T-helper 1 cell treated with Interleukin-12 subunit alpha and Interleukin-12 subunit beta and Interleukin-4 antibody, amounts not matched to agents 30 μg/mL and 1 μg/mL, for 36 hours (primary cell): ENCODE measurements at regions not wholly inside any gene's neighbourhood (a gene's known extent, or its start where the extent isn't known, plus 50 kb on each side); places are given as distances from the start of the nearest gene placed in this dataset.

Experiments
- H3K27ac Mint-ChIP-seq: one replicate; pipeline ENCODE4 v1.8.0; 2021; ENCODE audit warnings: mild to moderate bottlenecking, mixed read lengths
- H3K27me3 Mint-ChIP-seq: one replicate; pipeline ENCODE4 v1.8.0; 2021; ENCODE audit warnings: low read depth, mixed read lengths
- H3K36me3 Mint-ChIP-seq: one replicate; pipeline ENCODE4 v1.8.0; 2021; ENCODE audit warnings: low read depth, mixed read lengths
- H3K4me1 Mint-ChIP-seq: one replicate; pipeline ENCODE4 v1.8.0; 2021; ENCODE audit warnings: low read depth, mixed read lengths
- H3K4me3 Mint-ChIP-seq: one replicate; pipeline ENCODE4 v1.8.0; 2021; ENCODE audit warnings: mild to moderate bottlenecking, moderate library complexity, mixed read lengths
- H3K9me3 Mint-ChIP-seq: one replicate; pipeline ENCODE4 v1.8.0; 2021; ENCODE audit warnings: mixed read lengths

GRCh38 chr6:149127212-149127611, 190.3 kb upstream of the TAB2 start:
- H3K36me3 Mint-ChIP-seq = peaks cover 50% of the 10 kb centered on the region
- H3K27me3 Mint-ChIP-seq = no peaks in the 10 kb centered on the region
- H3K4me3 Mint-ChIP-seq = peak overlapping the region; percentile 5
- peak overlapping the region; percentile 94 for H3K27ac Mint-ChIP-seq
- H3K9me3 Mint-ChIP-seq = peaks cover 36% of the 10 kb centered on the region
- peaks cover 81% of the 10 kb centered on the region for H3K4me1 Mint-ChIP-seq

DNA sequence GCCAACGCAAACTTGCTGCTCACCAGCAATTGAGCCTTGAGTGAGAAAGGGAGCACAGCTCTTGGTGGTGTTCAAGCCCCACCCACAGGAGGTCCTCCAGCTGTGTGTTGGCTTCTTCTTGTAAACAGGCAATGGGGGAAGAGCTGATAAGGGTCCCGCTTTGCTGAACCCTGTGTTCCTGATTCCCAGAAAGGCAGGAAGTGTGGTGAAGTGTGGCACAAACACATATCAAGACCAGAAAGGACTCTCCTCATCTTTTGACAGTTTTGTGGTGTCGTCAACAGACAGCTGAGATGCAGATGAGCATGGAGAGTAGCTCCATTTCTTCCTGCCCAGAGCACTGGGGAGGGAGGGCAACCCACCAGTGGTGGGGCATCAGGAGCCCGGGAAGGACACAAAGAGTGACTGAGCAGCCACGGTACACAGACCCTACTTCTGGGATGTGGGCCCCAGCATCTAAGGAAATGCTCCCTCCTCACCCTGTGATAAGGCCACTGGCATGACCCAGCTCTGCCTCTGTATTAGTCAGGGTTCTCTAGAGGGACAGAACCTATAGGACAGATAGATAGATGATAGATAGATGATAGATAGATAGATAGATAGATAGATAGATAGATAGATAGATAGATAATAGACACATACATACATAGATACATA, 188.9 kb upstream of the TAB2 start:
- peaks cover 82% of the 10 kb centered on the region for H3K4me1 Mint-ChIP-seq
- H3K9me3 Mint-ChIP-seq = peaks cover 30% of the 10 kb centered on the region

DNA sequence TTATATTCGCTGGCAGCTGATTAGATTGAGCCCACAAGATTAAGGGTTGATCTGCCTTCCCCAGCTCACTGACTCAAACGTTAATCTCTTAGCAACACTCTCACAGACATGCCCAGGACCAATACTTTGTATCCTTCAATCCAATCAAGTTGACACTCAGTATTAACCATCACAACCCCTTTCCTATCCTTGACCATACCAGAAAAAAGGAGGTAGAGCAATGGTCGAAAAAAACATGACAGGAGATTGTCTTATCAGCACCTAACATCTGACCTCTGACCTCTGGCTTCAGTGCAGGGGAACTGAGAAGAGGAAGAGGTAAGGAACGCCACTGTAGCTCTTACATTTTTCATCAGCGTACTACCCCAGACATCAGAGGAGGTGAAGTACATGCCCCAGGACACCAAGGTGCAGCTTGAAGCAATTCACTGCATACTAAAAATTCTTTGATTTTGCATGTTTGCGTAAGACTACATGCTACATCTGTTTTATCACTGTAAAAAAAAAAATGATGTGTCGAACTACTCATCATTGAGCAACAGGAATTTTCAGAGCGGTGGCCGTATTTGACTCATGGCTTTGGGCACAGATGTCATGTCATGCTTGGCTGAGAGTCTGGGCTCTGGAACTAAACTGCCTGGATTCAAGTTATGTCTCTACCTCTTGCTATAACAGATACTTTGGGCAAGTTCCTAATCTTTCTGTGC, 188.0 kb upstream of the TAB2 start:
- H3K4me1 Mint-ChIP-seq = peaks cover 75% of the 10 kb centered on the region
- H3K4me3 Mint-ChIP-seq = no peak overlapping the region
- H3K36me3 Mint-ChIP-seq = peaks cover 43% of the 10 kb centered on the region
- no peaks in the 10 kb centered on the region for H3K27me3 Mint-ChIP-seq
- peaks cover 23% of the 10 kb centered on the region for H3K9me3 Mint-ChIP-seq
- H3K27ac Mint-ChIP-seq = peak overlapping the region; percentile 94

More for the DNA sequence above, 188.9 kb upstream of the TAB2 start:
- Mint-ChIP-seq H3K4me3 (peak overlapping the region; percentile 63), H3K27me3 (no peaks in the 10 kb centered on the region), H3K36me3 (peaks cover 52% of the 10 kb centered on the region), H3K27ac (peak overlapping the region; percentile 94)

DNA sequence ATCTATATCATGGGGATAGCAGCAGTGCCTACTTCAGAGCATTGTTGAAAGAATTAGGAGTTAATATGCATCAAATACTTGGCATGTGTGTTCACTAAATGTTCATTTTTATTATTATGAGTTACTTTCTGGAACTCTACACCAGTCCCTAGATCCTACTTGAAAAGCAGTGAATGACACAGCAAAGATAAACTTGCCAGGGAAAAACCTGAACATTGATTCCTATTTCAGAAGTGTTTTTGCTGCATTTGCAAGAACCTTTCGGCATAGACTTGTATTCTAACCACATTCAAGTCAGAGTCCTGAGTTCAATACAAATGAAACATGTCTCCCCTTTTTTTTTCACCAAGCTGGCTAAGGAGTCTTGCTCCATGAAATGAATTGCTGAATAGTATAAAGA, 187.4 kb upstream of the TAB2 start:
- H3K27me3 Mint-ChIP-seq = no peaks in the 10 kb centered on the region
- peak overlapping the region; percentile 94 for H3K27ac Mint-ChIP-seq
- peaks cover 18% of the 10 kb centered on the region for H3K9me3 Mint-ChIP-seq
- H3K36me3 Mint-ChIP-seq = peaks cover 39% of the 10 kb centered on the region
- H3K4me1 Mint-ChIP-seq = peaks cover 72% of the 10 kb centered on the region
- no peak overlapping the region for H3K4me3 Mint-ChIP-seq

DNA sequence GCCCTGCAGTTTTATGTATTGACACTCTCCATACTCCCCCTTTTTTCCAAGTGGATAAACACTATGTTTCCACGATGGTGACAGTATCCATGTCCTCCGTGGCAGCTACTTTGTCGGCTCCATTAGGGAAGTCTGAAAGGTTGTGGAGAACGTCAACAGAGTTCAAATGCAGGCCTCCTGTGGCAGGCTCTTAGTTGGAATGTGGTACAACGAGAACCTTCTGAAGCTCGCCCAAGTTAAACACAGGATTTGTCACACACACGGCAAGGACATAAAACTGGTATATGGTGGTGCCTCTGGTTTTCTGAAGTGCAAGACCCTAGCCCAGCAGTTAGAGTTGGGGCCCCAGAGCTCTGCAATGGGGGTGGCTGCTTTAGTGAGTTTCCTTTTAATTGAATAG, 187.0 kb upstream of the TAB2 start:
- Mint-ChIP-seq H3K4me1 (peaks cover 68% of the 10 kb centered on the region), H3K27ac (peak overlapping the region; percentile 94)

DNA sequence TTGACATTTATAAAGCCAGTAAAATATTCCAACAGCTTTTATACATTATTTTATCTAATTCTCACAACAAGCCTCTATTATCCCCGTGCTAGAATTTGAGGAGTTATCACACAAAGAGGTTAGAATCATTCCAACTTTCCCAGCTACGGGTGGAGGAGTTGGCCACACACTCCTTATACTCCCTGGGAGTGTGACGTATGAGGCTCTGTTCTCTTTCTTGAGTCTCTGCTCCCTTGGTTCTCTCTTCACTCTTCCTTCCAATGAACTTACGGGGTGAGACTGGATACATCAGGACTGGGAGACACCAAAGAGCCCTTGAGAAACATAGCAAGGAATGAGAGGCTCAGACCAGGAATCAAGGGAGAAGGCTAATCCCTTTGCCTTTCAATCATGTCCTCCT, 185.6 kb upstream of the TAB2 start:
- H3K27ac Mint-ChIP-seq = peak overlapping the region; percentile 96

More for the DNA sequence above, 187.0 kb upstream of the TAB2 start:
- Mint-ChIP-seq H3K27me3 (no peaks in the 10 kb centered on the region), H3K9me3 (peaks cover 14% of the 10 kb centered on the region), H3K36me3 (peaks cover 35% of the 10 kb centered on the region), H3K4me3 (peak overlapping the region; percentile 11)

GRCh38 chr6:149132336-149132735, 185.2 kb upstream of the TAB2 start:
- Mint-ChIP-seq H3K4me3 (peak overlapping the region; percentile 48), H3K27me3 (no peaks in the 10 kb centered on the region), H3K27ac (peak overlapping the region; percentile 96), H3K36me3 (peaks cover 24% of the 10 kb centered on the region), H3K9me3 (peaks cover 4% of the 10 kb centered on the region), H3K4me1 (peaks cover 57% of the 10 kb centered on the region)

More for the DNA sequence above, 185.6 kb upstream of the TAB2 start:
- H3K36me3 Mint-ChIP-seq = peaks cover 26% of the 10 kb centered on the region
- peak overlapping the region; percentile 48 for H3K4me3 Mint-ChIP-seq
- peaks cover 61% of the 10 kb centered on the region for H3K4me1 Mint-ChIP-seq
- peaks cover 7% of the 10 kb centered on the region for H3K9me3 Mint-ChIP-seq
- no peaks in the 10 kb centered on the region for H3K27me3 Mint-ChIP-seq

- H3K36me3 Mint-ChIP-seq = peaks cover 21% of the 10 kb centered on the region
- no peaks in the 10 kb centered on the region for H3K27me3 Mint-ChIP-seq
- H3K9me3 Mint-ChIP-seq = peaks cover 4% of the 10 kb centered on the region
- H3K27ac Mint-ChIP-seq = no peak overlapping the region
- H3K4me3 Mint-ChIP-seq = no peak overlapping the region
- H3K4me1 Mint-ChIP-seq = peaks cover 48% of the 10 kb centered on the region
Observed at GRCh38 chr6:149134511-149134933, 183.0 kb upstream of the TAB2 start.

- Mint-ChIP-seq H3K4me1 (peaks cover 48% of the 10 kb centered on the region), H3K27me3 (no peaks in the 10 kb centered on the region), H3K4me3 (no peak overlapping the region), H3K36me3 (peaks cover 20% of the 10 kb centered on the region), H3K9me3 (peaks cover 4% of the 10 kb centered on the region), H3K27ac (no peak overlapping the region)
Observed at GRCh38 chr6:149135809-149136208, 181.7 kb upstream of the TAB2 start.

- peaks cover 48% of the 10 kb centered on the region for H3K4me1 Mint-ChIP-seq
- H3K9me3 Mint-ChIP-seq = peaks cover 4% of the 10 kb centered on the region
- peak overlapping the region; percentile 37 for H3K27ac Mint-ChIP-seq
- peaks cover 19% of the 10 kb centered on the region for H3K36me3 Mint-ChIP-seq
- H3K4me3 Mint-ChIP-seq = no peak overlapping the region
- H3K27me3 Mint-ChIP-seq = no peaks in the 10 kb centered on the region
Observed at GRCh38 chr6:149136273-149136912, 181.1 kb upstream of the TAB2 start.

DNA sequence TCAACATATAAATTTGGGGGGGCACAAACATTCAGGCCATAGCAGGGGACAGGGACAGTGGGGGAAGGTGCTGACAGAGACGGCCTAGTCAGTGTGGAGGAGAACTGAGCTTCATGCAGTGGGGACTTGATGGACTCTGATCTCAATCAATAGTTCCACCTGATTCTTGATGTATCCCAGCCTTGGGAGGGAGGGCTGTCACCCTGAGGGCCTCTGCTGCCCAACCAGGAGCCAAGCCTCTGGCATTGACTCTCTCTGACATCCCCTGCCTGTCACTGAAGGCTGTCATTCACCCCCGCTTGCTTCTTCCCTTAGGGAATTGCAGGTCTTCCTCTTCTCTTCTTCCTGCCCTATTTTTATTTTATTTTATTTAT, 180.6 kb upstream of the TAB2 start:
- Mint-ChIP-seq H3K4me3 (no peak overlapping the region), H3K9me3 (peaks cover 4% of the 10 kb centered on the region), H3K4me1 (peaks cover 50% of the 10 kb centered on the region), H3K27me3 (no peaks in the 10 kb centered on the region), H3K27ac (peak overlapping the region; percentile 37), H3K36me3 (peaks cover 22% of the 10 kb centered on the region)

GRCh38 chr6:149137594-149137993, 179.9 kb upstream of the TAB2 start:
- peak overlapping the region; percentile 90 for H3K27ac Mint-ChIP-seq
- no peaks in the 10 kb centered on the region for H3K27me3 Mint-ChIP-seq
- no peak overlapping the region for H3K4me3 Mint-ChIP-seq
- peaks cover 47% of the 10 kb centered on the region for H3K4me1 Mint-ChIP-seq
- peaks cover 8% of the 10 kb centered on the region for H3K9me3 Mint-ChIP-seq
- H3K36me3 Mint-ChIP-seq = peaks cover 20% of the 10 kb centered on the region

GRCh38 chr6:149138089-149138488, 179.4 kb upstream of the TAB2 start:
- Mint-ChIP-seq H3K36me3 (peaks cover 19% of the 10 kb centered on the region), H3K4me1 (peaks cover 43% of the 10 kb centered on the region), H3K4me3 (no peak overlapping the region)

DNA sequence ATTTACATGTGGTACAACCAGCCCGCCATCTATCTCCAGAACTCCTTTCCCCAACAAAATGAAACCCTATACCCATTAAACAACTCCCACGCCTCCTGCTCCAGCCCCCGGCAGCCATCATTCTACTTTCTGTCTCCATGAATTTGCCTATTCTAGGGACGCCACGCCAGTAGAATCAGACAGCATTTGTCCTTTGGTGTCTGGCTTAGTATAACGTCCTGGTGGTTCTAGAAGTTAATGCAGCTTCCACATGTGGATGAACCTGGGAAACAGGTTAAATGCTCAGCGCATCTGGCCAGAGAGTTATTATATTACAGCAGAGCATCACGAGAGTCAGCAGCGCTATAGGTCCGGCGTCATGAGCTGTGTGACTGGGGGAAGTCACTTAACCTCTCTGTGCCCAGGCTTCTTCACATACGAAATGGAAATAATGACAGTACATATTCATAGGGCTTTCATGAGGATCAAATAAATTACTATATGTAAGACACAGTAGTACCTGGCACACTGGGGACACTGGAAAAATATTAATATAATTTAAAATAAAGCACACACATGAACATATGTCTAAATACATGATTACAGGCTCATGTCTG, 178.7 kb upstream of the TAB2 start:
- H3K27ac Mint-ChIP-seq = peak overlapping the region; percentile 90
- H3K9me3 Mint-ChIP-seq = peaks cover 10% of the 10 kb centered on the region
- peaks cover 23% of the 10 kb centered on the region for H3K36me3 Mint-ChIP-seq
- H3K4me1 Mint-ChIP-seq = peaks cover 45% of the 10 kb centered on the region
- no peaks in the 10 kb centered on the region for H3K27me3 Mint-ChIP-seq
- no peak overlapping the region for H3K4me3 Mint-ChIP-seq

More at GRCh38 chr6:149138089-149138488, 179.4 kb upstream of the TAB2 start:
- H3K27ac Mint-ChIP-seq = peak overlapping the region; percentile 90
- peaks cover 8% of the 10 kb centered on the region for H3K9me3 Mint-ChIP-seq
- H3K27me3 Mint-ChIP-seq = no peaks in the 10 kb centered on the region
